Loucy (cell line): ENCODE measurements at regions not wholly inside any gene's neighbourhood (a gene's known extent, or its start where the extent isn't known, plus 50 kb on each side); places are given as distances from the start of the nearest gene placed in this dataset.

Experiments
- EZH2phosphoT487 ChIP-seq: fragments of 200-600 bp; IDR thresholded peaks from 2 replicates; pipeline ENCODE4 v1.6.1; 2018; ENCODE audit warnings: antibody characterized with exemption, mild to moderate bottlenecking, moderate library complexity, borderline replicate concordance
- TF ChIP-seq, protein P1 (sequence below): fragments of 200-600 bp; sonication (generic); conservative IDR thresholded peaks from 2 replicates; pipeline ENCODE4 v1.5.1; 2014; ENCODE audit warnings: mild to moderate bottlenecking, antibody characterized with exemption, low read length

DNA sequence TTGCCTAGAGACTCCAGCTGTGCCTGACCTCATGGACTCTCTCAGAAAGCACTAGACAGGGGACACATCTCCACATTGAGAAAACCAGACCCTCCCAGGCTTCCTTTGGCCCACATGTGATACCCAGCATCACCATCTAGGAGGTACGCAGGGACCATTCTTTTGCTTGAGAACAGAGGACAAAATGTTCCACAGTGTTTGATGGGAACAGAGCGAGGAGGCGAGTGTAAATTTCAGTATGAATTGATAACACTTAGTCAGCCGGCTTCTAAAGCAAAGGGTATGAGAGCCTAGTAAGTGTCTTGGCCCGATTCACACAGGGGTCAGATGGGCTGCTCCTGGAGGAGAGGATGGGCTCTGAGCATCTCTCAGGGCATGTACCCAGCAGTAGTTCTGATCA is 1052.4 kb downstream of the BCL11B start:
- TF ChIP-seq, protein P1, sequence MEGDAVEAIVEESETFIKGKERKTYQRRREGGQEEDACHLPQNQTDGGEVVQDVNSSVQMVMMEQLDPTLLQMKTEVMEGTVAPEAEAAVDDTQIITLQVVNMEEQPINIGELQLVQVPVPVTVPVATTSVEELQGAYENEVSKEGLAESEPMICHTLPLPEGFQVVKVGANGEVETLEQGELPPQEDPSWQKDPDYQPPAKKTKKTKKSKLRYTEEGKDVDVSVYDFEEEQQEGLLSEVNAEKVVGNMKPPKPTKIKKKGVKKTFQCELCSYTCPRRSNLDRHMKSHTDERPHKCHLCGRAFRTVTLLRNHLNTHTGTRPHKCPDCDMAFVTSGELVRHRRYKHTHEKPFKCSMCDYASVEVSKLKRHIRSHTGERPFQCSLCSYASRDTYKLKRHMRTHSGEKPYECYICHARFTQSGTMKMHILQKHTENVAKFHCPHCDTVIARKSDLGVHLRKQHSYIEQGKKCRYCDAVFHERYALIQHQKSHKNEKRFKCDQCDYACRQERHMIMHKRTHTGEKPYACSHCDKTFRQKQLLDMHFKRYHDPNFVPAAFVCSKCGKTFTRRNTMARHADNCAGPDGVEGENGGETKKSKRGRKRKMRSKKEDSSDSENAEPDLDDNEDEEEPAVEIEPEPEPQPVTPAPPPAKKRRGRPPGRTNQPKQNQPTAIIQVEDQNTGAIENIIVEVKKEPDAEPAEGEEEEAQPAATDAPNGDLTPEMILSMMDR: no peak
- no peak for TF ChIP-seq EZH2phosphoT487
